SK-N-SH (cell line): ENCODE measurements at regions not wholly inside any gene's neighbourhood (a gene's known extent, or its start where the extent isn't known, plus 50 kb on each side); places are given as distances from the start of the nearest gene placed in this dataset.

Experiments used
- CHD2 ChIP-seq: fragments of 150-350 bp; IDR thresholded peaks from 2 replicates; pipeline ENCODE4 v1.6.1; 2018; ENCODE audit warnings: low read length; ENCODE audit not compliant: partially characterized antibody
- CTCF ChIP-seq: fragments of 200-600 bp; sonication (generic); IDR thresholded peaks from 2 replicates; pipeline ENCODE4 v1.6.1; 2017; ENCODE audit warnings: antibody characterized with exemption, mild to moderate bottlenecking, moderate library complexity
- EZH2phosphoT487 ChIP-seq: fragments of 200-600 bp; sonication (generic); IDR thresholded peaks from 2 replicates; pipeline ENCODE4 v1.6.1; 2017; ENCODE audit warnings: low read depth, mixed run types, mild to moderate bottlenecking, antibody characterized with exemption, moderate library complexity, borderline replicate concordance
- FOXJ3 ChIP-seq: sonication (generic); formaldehyde crosslinking; IDR thresholded peaks from 2 replicates; pipeline ENCODE4 v1.5.1; 2020; ENCODE audit warnings: mild to moderate bottlenecking, missing genetic modification reagents
- FOXM1 ChIP-seq: IDR thresholded peaks from 2 replicates; pipeline ENCODE4 v1.4.0; 2012; ENCODE audit warnings: low read depth, mild to moderate bottlenecking
- GABPA ChIP-seq: IDR thresholded peaks from 2 replicates; pipeline ENCODE4 v1.4.0; 2012; ENCODE audit warnings: low read depth, mild to moderate bottlenecking
- MAX ChIP-seq: IDR thresholded peaks from 2 replicates; pipeline ENCODE4 v1.4.0; 2012; ENCODE audit warnings: low read depth
- MEF2A ChIP-seq: IDR thresholded peaks from 2 replicates; pipeline ENCODE4 v1.4.0; 2012; ENCODE audit warnings: low read depth, borderline replicate concordance
- MXI1 ChIP-seq: IDR thresholded peaks from 2 replicates; pipeline ENCODE4 v1.6.1; 2012; ENCODE audit warnings: mild to moderate bottlenecking, low read depth, low read length, improper control_type of control experiment
- NFIC ChIP-seq: IDR thresholded peaks from 2 replicates; pipeline ENCODE4 v1.4.0; 2012; ENCODE audit warnings: borderline replicate concordance
- POLR2AphosphoS5 ChIP-seq: IDR thresholded peaks from 2 replicates; pipeline ENCODE4 v1.6.1; 2012; ENCODE audit warnings: low read depth, low read length
- REST ChIP-seq: IDR thresholded peaks from 2 replicates; pipeline ENCODE4 v1.6.1; 2012; ENCODE audit warnings: mild to moderate bottlenecking, low read depth, low read length, moderate library complexity

- TF ChIP-seq CTCF (no peak), REST (no peak), MAX (no peak), NFIC (no peak), POLR2AphosphoS5 (no peak), GABPA (no peak), FOXM1 (no peak), MEF2A (no peak), CHD2 (no peak), MXI1 (no peak), EZH2phosphoT487 (no peak), FOXJ3 (CRISPR knock-in tag) (no peak)
Measured at GRCh38 chr15:26023691-26024090, 160.6 kb upstream of the ATP10A start.
